K562 (cell line): ENCODE measurements at regions not wholly inside any gene's neighbourhood (a gene's known extent, or its start where the extent isn't known, plus 50 kb on each side); places are given as distances from the start of the nearest gene placed in this dataset.
A peak's percentile ranks its signal among the peaks of the same experiment; 100 is the strongest.

Experiments
- ATAC-seq: fragments of 200-7000 bp; cut with Tn5 transposase; 3 replicates; pipeline ENCODE4 v1.9.1; 2020; ENCODE audit warnings: moderate library complexity
- BruUV-seq: library from RNA; stranded (reverse); fragments of 400-500 nt; replicated peaks from 2 replicates; lab custom pipeline; 2021; lab: Mats Ljungman, UMichigan
- CTCF ChIA-PET: fragments of 300-600 bp; formaldehyde crosslinking; extraction: SDS; loops from one replicate; lab custom pipeline; 2021; ENCODE audit warnings: low intra/inter-chr PET ratio; lab: Yijun Ruan, JAX
- POLR2A ChIA-PET: fragments of 300-600, 350-650 bp; sonication (Branson Sonifier 250); formaldehyde crosslinking; extraction: SDS; loops from one replicate; lab custom pipeline; 2021; ENCODE audit warnings: antibody characterized with exemption, inconsistent platforms; lab: Yijun Ruan, JAX
- DNase-seq, 4 experiments: peaks; one replicate each; pipeline versions ENCODE4 v3.0.0 to v3.0.0-alpha.2; 2011 to 2018; ENCODE audit warnings: low spot score in 3 of 4, mixed read lengths in 3 of 4; ENCODE audit errors: extremely low read depth in 1 of 4
- FAIRE-seq: peaks from 2 replicates; lab custom pipeline; 2011; peaks lifted over from hg19 to GRCh38; lab: Jason Lieb, UNC
- H2AFZ ChIP-seq: 2 replicates; pipeline ENCODE4 v1.6.0; 2011; ENCODE audit warnings: low read depth, low read length, control low read depth, inconsistent platforms
- H3K27ac ChIP-seq: fragments of 200-600 bp; 3 replicates; pipeline ENCODE4 v1.8.0; 2011; ENCODE audit warnings: low read depth, mild to moderate bottlenecking, control low read depth, inconsistent platforms, low read length, moderate library complexity, mixed read lengths; ENCODE audit errors: extremely low read depth
- H3K27me3 ChIP-seq, 2 experiments: fragments of 300-600 bp in 1 of 2; 2 replicates in 1 of 2; 3 replicates in 1 of 2; pipeline versions ENCODE4 v1.6.0 to v1.8.0; 2011; ENCODE audit warnings: inconsistent platforms in 2 of 2, low read length in 2 of 2, mild to moderate bottlenecking in 1 of 2, mixed read lengths in 1 of 2, moderate library complexity in 1 of 2; ENCODE audit not compliant: control insufficient read depth in 2 of 2, insufficient read depth in 2 of 2
- H3K36me3 ChIP-seq: fragments of 300-600 bp; 3 replicates; pipeline ENCODE4 v1.8.0; 2011; ENCODE audit warnings: mild to moderate bottlenecking, low read length, inconsistent platforms; ENCODE audit not compliant: control insufficient read depth, insufficient read depth
- H3K4me1 ChIP-seq, 2 experiments: fragments of 200-600 bp in 1 of 2; replicated peaks in 1 of 2; 2 replicates in 1 of 2; 3 replicates in 1 of 2; pipeline versions ENCODE4 v1.5.1 to v1.8.0; 2011; ENCODE audit warnings: inconsistent platforms in 2 of 2, low read length in 2 of 2, mild to moderate bottlenecking in 1 of 2, mixed read lengths in 1 of 2, moderate library complexity in 1 of 2; ENCODE audit not compliant: control insufficient read depth in 2 of 2, insufficient read depth in 2 of 2
- H3K4me2 ChIP-seq: 2 replicates; pipeline ENCODE4 v1.6.1; 2011; ENCODE audit warnings: low read length, control low read depth, inconsistent platforms, mixed read lengths; ENCODE audit not compliant: insufficient read depth
- H3K4me3 ChIP-seq: fragments of 200-600 bp; sonication (generic), shearing (Covaris generic); 2 replicates; pipeline ENCODE4 v1.5.1; 2016; ENCODE audit warnings: control low read depth, inconsistent platforms
- H3K79me2 ChIP-seq: fragments of 200-600 bp; 3 replicates; pipeline ENCODE4 v1.8.0; 2011; ENCODE audit warnings: low read length, inconsistent platforms; ENCODE audit not compliant: control insufficient read depth, insufficient read depth
- H3K9ac ChIP-seq, 2 experiments: 2 replicates each; pipeline versions ENCODE4 v1.6.0 to v1.6.1; 2011; ENCODE audit warnings: low read depth in 2 of 2, low read length in 2 of 2, control low read depth in 1 of 2, inconsistent platforms in 1 of 2, mild to moderate bottlenecking in 1 of 2, mixed read lengths in 1 of 2; ENCODE audit not compliant: insufficient read depth in 1 of 2
- H3K9me1 ChIP-seq: one replicate; pipeline ENCODE4 v1.6.0; 2011; ENCODE audit warnings: inconsistent platforms, mild to moderate bottlenecking, low read length, moderate library complexity; ENCODE audit not compliant: control insufficient read depth, insufficient read depth
- H3K9me3 ChIP-seq: replicated peaks from 2 replicates; pipeline ENCODE4 v1.5.1; 2011; ENCODE audit warnings: low read depth, low read length, inconsistent platforms; ENCODE audit not compliant: control insufficient read depth, insufficient read depth
- H4K20me1 ChIP-seq: replicated peaks from 2 replicates; pipeline ENCODE4 v1.6.1; 2011; ENCODE audit warnings: low read length, inconsistent platforms, mixed read lengths; ENCODE audit not compliant: control insufficient read depth, insufficient read depth
- BCOR ChIP-seq: fragments of 450-650 bp; IDR thresholded peaks from 2 replicates; pipeline ENCODE4 v1.6.1; 2016
- HNRNPL ChIP-seq: fragments of 200-400 bp; formaldehyde crosslinking; IDR thresholded peaks from 2 replicates; pipeline ENCODE4 v1.6.1; 2017; ENCODE audit warnings: low read depth, mild to moderate bottlenecking, low read length
- HOXB6 ChIP-seq: fragments of 250-450 bp; sonication (Bioruptor Pico); IDR thresholded peaks from 2 replicates; pipeline ENCODE4 v1.5.1; 2022; ENCODE audit warnings: mild to moderate bottlenecking, borderline replicate concordance
- REST ChIP-seq, 2 experiments: fragments of 450-650 bp; formaldehyde crosslinking in 1 of 2; IDR thresholded peaks; 2 replicates each; pipeline versions ENCODE4 v1.4.0 to v1.6.1; 2014 to 2020; ENCODE audit warnings: mild to moderate bottlenecking in 2 of 2, borderline replicate concordance in 1 of 2, low read depth in 1 of 2
- SIX5 ChIP-seq, 2 experiments: IDR thresholded peaks; 2 replicates each; pipeline ENCODE4 v1.6.1; 2011; ENCODE audit warnings: low read length in 2 of 2, borderline replicate concordance in 1 of 2, low read depth in 1 of 2, mild to moderate bottlenecking in 1 of 2, moderate library complexity in 1 of 2; ENCODE audit not compliant: insufficient read depth in 1 of 2
- SMARCA4 ChIP-seq: fragments of 450-650 bp; IDR thresholded peaks from 2 replicates; pipeline ENCODE4 v1.6.1; 2016
- ZNF277 ChIP-seq: fragments of 250-450 bp; sonication (Bioruptor Pico); IDR thresholded peaks from 2 replicates; pipeline ENCODE4 v1.8.0; 2022; ENCODE audit warnings: inconsistent platforms, mild to moderate bottlenecking, moderate library complexity, borderline replicate concordance
- ZNF696 ChIP-seq: fragments of 250-450 bp; sonication (Bioruptor Pico); conservative IDR thresholded peaks from 2 replicates; pipeline ENCODE4 v1.4.0; 2020; ENCODE audit warnings: mild to moderate bottlenecking, moderate library complexity
- WGBS: fragments of 100-300 bp; shearing (Covaris generic); methylation state at CpG from one replicate; pipeline ENCODE4 v1.1.6; 2016; ENCODE audit warnings: low coverage, mixed read lengths; ENCODE audit not compliant: insufficient coverage; ENCODE audit errors: missing lambda C conversion rate; 5-methylcytosine and 5-hydroxymethylcytosine counted together
- in situ Hi-C: fragments of 300-500 bp; cut with MboI; formaldehyde crosslinking; loops from 4 replicates; pipeline ENCODE4 v1.15.0; 2018; ENCODE audit warnings: inconsistent platforms, mixed read lengths
- intact Hi-C: fragments of 100-400 bp; cut with micrococcal nuclease; formaldehyde crosslinking; loops from 2 replicates; pipeline ENCODE4 v1.14.2; 2022

- peak; percentile 12; the same call in 1 of the 2 replicates for TF ChIP-seq REST (IDR thresholded peaks at IDR 0.05; ENCODE audit: borderline replicate concordance)
- TF ChIP-seq REST (CRISPR knock-in tag; IDR thresholded peaks at IDR 0.05; ENCODE audit: low read depth): no peak
These were observed 119.1 kb downstream of the MN1 start (continued) for GRCh38 chr22:27682437-27682836.

GRCh38 chr22:27684901-27685300 lies 116.7 kb downstream of the MN1 start:
- intact Hi-C loops: no loop called here
- FAIRE-seq: no peak
- POLR2A ChIA-PET: interaction anchor here (1.0 kb wide), 1 partner anchor 358 kb away, joined by 4 read pairs; no protein-coding TSS in a partner anchor

More at GRCh38 chr22:27684901-27685300, 116.7 kb downstream of the MN1 start:
- Histone ChIP-seq H3K27ac (no peak overlapping the region), H3K79me2 (no peaks in the 10 kb centered on the region), H3K9me1 (no peaks in the 10 kb centered on the region), H3K9ac (no peak overlapping the region), H3K9me3 (no peaks in the 10 kb centered on the region), H3K36me3 (no peaks in the 10 kb centered on the region), H3K4me2 (no peak overlapping the region), H3K4me3 (no peak overlapping the region), H4K20me1 (no peaks in the 10 kb centered on the region), H2AFZ (no peak overlapping the region), H3K4me1 (peaks cover 9 to 10% of the 10 kb centered on the region in 2 experiments; a peak in 3 of 5 replicates), H3K27me3 (no peaks in the 10 kb centered on the region)
- ATAC-seq (no peak), DNase-seq (no peak)
- 55% methylated on average over 9 of the region's 9 CpGs for WGBS
- no peak for TF ChIP-seq HNRNPL
- TF ChIP-seq ZNF696 (CRISPR knock-in tag): no peak
- no peak for TF ChIP-seq SMARCA4
- no peak for TF ChIP-seq HOXB6
- no peak for TF ChIP-seq SIX5 (IDR thresholded peaks at IDR 0.05; ENCODE audit: borderline replicate concordance in 1 of 2, insufficient read depth in 1 of 2, low read depth in 1 of 2, low read length in 2 of 2)
- no peak for TF ChIP-seq ZNF277
- TF ChIP-seq BCOR: no peak
- no TSS peak for BruUV-seq
- CTCF ChIA-PET: no interaction called here
- in situ Hi-C loops: no loop called here
